ENCODE measurements at regions not wholly inside any gene's neighbourhood (a gene's known extent, or its start where the extent isn't known, plus 50 kb on each side); places are given as distances from the start of the nearest gene placed in this dataset.
A peak's percentile ranks its signal among the peaks of the same experiment; 100 is the strongest.

DNA sequence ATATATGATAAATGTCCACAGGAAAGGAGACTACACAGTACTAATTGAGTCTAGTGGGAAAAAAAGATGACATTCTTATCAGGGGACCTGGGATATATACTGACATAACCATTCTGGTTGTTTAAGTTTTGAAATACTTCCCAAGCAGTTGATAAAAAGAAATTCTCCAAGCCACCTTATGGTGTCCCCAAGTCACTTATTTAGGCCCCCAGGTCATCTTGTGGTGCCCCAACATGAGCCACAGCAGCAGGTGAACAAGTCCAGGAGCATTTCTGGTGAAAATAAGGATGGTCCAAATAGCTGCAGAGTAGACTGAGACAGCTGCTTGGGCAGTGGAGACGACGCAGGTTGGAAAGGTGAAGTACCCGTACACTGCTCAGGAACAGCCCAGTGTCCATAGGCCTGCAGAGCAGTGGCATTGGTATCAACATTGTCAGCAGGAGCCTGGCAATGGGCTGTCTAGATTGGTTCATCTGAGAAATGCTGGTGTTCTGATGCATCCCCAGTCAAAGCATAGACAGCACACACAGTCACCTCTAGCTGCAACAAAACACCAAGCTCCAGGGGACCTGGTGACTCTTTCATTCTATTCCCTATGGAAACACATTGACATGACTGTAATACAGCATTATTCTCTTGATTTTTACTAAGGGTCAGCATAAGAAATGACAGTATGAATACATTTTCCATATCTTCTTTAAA, 430.6 kb downstream of the NR2F1-AS1 start:
- intact Hi-C loops (cut with DNase I), result no loop called here
- no peak for ATAC-seq
- no peak for DNase-seq (ENCODE audit: missing footprints)

DNA sequence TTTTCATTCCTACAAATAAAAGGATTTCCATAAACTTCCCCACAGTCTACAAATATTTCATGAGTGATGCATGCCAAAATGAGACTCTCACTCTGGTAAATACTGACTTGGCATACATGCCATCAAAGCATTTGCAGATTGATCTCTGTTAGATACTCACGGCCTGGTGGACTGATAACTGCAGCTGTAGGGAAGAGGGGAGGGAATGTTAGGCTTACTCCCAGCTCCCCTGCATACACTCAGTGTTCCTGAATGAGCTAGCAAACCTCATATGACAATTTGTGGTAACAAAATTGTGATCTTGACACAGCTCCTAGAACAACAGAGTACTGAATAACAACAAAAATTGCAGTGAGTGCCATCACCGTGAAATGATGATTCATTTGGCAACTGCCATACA, 435.3 kb downstream of the NR2F1-AS1 start:
- DNase-seq (ENCODE audit: missing footprints) (no peak), ATAC-seq (no peak)
- intact Hi-C loops (cut with DNase I), result no loop called here

GRCh38 chr5:93145019-93145418, 436.0 kb downstream of the NR2F1-AS1 start:
- ATAC-seq (no peak), DNase-seq (ENCODE audit: missing footprints) (no peak)
- intact Hi-C loops (cut with DNase I), result no loop called here

DNA sequence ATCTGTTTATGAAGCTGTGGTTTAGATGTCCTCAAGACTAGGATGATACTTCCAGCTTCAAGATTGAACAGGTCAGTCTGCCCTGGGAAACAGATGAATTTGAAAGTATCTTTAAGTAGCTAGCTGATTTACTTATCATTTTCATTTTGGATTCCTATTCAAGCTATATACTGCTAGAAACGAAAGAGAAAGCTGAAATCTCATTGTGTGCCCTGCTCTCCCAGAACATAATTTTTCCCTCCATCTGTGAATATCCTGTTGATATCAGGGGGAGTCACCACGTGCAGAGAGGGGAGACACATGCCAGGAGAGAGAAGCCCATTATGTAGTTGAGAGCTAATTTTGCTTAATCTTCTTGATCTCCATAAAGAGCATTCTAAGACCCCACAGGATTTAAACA, 439.1 kb downstream of the NR2F1-AS1 start:
- ATAC-seq (no peak), DNase-seq (ENCODE audit: missing footprints) (no peak)
- intact Hi-C loops (cut with DNase I), result no loop called here

GRCh38 chr5:93130624-93131490, 450.2 kb downstream of the NR2F1-AS1 start:
- ATAC-seq, result peak; percentile 86
- DNase-seq (ENCODE audit: missing footprints), result no peak
- intact Hi-C loops (cut with DNase I), result no loop called here

DNA sequence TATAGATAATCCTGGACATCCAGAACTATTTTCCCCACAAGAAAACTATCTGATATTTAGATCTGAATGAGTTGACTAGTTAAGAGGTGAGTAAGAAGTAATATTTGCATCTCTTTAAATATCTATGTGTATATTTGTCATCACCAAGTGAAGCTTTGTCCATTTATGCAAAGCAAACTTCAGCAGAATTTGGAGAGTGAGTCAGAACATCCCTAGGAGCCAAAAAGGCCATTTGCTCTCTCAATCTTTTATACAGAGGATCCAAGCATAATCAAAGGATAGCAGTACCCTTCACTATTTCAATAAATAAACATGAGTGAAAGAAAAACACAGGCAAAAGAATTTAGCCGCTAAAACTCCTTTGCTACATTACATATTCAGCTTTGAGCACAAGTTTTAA, 454.4 kb downstream of the NR2F1-AS1 start:
- intact Hi-C loops (cut with DNase I), result no loop called here
- DNase-seq (ENCODE audit: missing footprints), result no peak
- no peak for ATAC-seq

DNA sequence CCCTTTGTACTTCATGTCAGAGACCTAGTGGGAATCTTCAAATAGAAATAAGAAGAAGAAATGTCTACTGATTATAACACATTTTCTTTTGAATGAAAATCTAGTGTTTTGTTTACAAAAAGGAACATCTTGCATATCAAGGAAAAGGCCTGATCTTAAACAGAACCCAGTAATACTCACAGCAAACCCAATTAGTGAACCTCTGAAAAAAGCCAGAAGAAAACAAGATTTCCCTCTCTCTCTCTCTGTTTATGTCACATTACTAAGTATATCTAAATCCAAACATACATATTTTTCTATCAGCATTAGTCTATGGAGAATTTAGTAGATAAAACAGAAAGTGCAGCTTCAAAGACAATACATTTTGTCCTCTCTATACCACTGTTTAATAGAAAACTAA, 457.9 kb downstream of the NR2F1-AS1 start:
- ATAC-seq (no peak), DNase-seq (ENCODE audit: missing footprints) (no peak)
- intact Hi-C loops (cut with DNase I), result no loop called here

- intact Hi-C loops (cut with DNase I), result no loop called here
- ATAC-seq (no peak), DNase-seq (ENCODE audit: missing footprints) (no peak)
Measured at GRCh38 chr5:93122446-93122845, 458.6 kb downstream of the NR2F1-AS1 start.

GRCh38 chr5:93120771-93121170, 460.2 kb downstream of the NR2F1-AS1 start:
- intact Hi-C loops (cut with DNase I), result no loop called here
- ATAC-seq (no peak), DNase-seq (ENCODE audit: missing footprints) (no peak)

DNA sequence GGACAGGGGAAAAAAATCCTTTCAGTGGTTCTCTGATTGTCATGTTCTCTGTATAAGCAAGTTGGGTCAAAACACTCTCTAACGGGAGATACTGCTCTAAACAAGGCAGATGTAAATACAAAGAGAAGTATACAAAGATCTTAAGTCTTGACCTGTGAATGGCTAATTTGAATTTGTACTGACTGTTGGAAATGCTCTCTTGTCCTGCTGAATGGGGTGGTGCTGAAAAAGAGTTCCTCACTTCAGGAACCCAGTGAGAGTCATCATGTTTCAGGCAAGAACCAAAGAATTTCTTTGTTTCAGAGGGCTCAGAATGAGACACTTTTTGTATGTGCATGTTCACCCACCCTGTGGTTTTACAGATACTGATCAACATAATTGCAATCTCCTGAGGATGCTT, 461.0 kb downstream of the NR2F1-AS1 start:
- intact Hi-C loops (cut with DNase I), result no loop called here
- no peak for DNase-seq (ENCODE audit: missing footprints)

DNA sequence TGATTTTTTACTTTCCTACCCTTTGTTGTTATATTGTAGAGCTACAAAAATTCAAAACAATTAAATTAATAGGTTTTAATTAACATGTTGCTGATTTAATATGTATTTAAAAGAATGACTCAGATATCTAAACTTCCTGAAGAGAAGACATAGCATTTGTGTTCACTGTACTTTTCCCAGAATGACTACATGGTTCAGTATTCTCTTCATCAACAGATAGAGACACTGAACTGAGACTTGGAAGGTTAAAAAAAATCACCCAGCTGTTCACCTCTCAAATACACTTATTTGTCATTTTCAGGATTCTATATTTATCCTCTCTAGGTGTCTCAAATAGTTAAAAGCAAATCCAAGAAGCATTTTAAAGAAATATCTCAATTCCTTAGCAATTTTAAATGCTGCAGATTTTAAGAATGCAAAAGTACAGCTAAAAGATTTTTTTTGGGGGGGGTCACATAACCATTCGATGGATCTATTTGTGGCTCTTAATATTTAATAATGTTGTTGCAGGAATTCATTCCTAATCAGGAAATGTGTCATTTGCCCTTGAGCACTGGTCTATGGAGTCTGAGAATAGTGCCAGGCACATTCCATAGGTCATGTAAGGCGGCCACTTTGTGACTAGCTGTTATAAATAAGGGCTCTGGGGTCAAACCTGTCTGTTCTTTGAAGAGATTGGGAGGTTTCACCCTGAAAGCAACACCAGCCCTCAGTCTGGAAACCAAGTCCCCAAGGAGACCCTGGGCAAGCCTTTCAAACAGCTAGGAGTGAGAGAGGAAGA, 463.1 kb downstream of the NR2F1-AS1 start:
- no peak for ATAC-seq
- DNase-seq (ENCODE audit: missing footprints), result no peak
- intact Hi-C loops (cut with DNase I), result no loop called here

More for the DNA sequence above, 461.0 kb downstream of the NR2F1-AS1 start:
- ATAC-seq, result no peak

DNA sequence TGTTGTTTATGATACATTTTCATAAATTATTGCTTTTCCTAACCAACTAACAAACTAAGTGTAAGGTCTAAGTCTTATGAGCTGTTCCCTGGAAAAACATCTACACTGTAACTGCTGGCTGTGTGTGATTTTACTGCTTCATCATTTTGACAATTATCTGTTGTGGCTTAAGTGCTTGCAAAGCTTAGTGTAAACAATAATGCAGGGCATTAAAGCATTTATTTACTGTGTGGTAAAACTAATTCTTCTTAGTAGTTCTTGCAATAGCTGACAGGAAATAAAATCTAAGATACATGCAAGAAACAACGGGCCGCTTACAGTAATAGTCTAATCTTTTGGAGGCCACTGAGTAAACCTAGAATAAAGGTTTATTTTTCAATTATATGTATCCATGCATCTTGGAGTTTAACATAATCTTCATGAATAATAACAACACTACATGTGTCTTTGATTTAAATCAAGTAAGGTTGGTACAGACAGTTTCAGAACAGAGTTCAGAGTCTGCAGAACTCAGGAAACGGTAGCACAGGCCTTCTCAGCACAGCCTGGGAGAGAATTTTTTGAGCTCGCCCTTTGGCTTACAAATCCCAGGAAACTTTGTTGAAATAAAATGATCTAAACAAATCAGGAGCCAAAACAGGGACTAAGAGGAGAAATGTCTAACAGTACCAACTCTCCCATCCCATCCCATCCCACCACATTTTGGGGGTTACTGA, 473.1 kb downstream of the NR2F1-AS1 start:
- ATAC-seq, result no peak
- DNase-seq (ENCODE audit: missing footprints), result no peak
- intact Hi-C loops (cut with DNase I), result no loop called here

DNA sequence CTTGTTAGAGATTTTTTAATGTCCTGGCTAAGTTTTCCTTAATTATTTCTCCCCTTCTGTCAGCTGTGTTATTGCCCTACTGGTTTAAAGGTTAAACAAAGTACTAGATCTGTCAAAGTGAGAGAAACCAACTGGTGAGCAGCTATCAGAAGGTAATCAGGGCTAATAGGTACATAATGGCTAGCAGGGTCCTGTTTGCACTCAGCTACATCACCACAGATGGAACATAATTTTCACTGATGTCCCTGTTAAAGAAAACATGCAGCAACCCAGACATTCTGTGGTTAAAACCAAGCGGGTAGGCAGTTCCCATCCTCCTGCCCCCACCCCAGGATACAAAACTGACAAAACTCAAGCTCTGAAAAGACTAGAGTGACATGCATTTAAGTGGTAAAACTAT, 473.9 kb downstream of the NR2F1-AS1 start:
- intact Hi-C loops (cut with DNase I), result no loop called here
- DNase-seq (ENCODE audit: missing footprints) (no peak), ATAC-seq (no peak)

- intact Hi-C loops (cut with DNase I), result no loop called here
Measured at GRCh38 chr5:93101661-93102060, 479.4 kb downstream of the NR2F1-AS1 start.

GRCh38 chr5:93100976-93101375, 480.0 kb downstream of the NR2F1-AS1 start:
- no peak for ATAC-seq
- intact Hi-C loops (cut with DNase I), result no loop called here
- no peak for DNase-seq (ENCODE audit: missing footprints)

More at GRCh38 chr5:93101661-93102060, 479.4 kb downstream of the NR2F1-AS1 start:
- DNase-seq (ENCODE audit: missing footprints), result no peak
- ATAC-seq, result no peak

DNA sequence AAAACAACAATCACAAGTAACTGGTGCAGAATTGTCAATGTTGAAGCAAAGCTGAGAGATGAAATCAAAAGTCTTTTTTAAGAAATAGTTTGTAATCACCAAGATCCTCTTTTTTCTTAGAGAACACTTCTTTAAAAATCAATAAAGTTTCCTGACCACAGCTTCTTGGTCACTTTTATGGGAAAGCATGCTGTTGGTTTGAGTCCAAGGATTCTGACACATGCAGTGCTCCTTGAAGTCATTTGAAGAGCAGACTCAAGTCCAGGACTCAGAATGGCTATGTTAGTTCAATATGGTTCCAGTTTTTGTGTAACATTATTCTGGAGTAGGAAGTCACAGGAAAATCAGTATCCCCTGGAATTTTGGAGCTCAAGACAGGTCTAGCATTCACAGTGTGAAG, 480.6 kb downstream of the NR2F1-AS1 start:
- intact Hi-C loops (cut with DNase I), result no loop called here
- ATAC-seq (no peak), DNase-seq (ENCODE audit: missing footprints) (no peak)

DNA sequence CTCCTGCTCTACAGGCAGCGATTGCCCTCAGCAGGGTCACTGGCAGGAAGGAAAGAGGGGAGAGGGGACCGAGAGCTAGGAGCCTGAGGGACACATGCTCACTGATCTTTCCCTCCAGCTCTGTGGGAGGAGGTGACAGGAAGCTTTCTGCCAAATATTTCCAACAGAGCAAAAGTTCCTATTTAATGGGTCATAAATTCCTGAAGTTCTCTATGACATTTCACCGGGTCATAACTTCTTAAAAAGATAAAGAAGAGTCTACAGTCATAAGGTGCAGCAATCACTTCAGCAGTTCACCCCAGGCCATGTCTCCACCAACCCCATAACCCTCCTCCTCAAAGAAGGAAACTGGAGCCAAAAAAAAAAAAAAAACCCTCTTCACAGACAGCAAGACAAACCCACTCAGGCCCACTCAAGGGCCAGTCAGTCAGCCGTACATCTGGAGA, 481.1 kb downstream of the NR2F1-AS1 start:
- intact Hi-C loops (cut with DNase I), result loop anchor here (10.0 kb wide), 1 partner anchor 495 kb away; no protein-coding TSS in a partner anchor

GRCh38 chr5:93096561-93096960, 484.5 kb downstream of the NR2F1-AS1 start:
- intact Hi-C loops (cut with DNase I), result loop anchor here (10.0 kb wide), 1 partner anchor 498 kb away; no protein-coding TSS in a partner anchor
- ATAC-seq, result no peak

More for the DNA sequence above, 481.1 kb downstream of the NR2F1-AS1 start:
- DNase-seq (ENCODE audit: missing footprints), result no peak
- ATAC-seq, result no peak

More at GRCh38 chr5:93096561-93096960, 484.5 kb downstream of the NR2F1-AS1 start:
- DNase-seq (ENCODE audit: missing footprints), result no peak

Measured in Right ventricle myocardium inferior (tissue), 1 donor.